ENCODE measurements at regions not wholly inside any gene's neighbourhood (a gene's known extent, or its start where the extent isn't known, plus 50 kb on each side); places are given as distances from the start of the nearest gene placed in this dataset.

DNA sequence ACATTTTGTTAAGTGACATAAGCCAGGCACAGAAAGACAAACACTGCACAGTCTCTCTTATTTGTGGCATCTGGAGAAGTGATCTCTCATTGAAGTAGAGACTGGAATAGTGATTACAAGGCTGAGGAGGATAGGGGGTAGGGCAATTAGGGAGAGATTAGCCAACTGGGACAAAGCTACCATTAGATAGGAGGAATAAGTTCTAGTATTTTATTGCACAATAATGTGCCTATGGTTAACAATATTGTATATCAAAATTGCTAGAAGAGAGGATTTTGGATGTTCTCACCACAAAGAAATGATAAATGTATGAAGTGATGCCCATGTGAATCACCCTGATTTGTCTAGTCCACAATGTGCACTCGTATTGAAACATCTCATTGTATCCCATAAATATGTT, 281.8 kb downstream of the MTRR start:
- no peak for DNase-seq

DNA sequence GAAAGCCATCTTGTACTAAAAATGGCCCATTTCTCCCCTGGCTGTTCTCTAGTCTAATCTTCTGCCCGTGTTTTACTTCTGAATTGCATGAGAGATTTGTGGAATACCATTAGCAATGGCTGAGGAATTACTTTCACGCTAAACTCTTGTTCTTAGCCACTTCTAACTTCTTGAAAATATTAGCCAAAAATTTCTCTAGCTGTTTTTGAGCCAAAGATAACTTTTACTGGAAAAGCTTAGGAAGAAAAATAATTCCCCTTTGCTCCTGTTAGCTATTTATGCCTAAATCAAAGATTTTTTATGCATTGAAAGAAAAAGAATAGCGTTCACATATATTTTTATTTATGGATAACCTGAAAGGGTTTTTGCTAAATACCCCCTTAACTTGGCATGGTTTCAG, 287.8 kb downstream of the MTRR start:
- no peak for DNase-seq

DNA sequence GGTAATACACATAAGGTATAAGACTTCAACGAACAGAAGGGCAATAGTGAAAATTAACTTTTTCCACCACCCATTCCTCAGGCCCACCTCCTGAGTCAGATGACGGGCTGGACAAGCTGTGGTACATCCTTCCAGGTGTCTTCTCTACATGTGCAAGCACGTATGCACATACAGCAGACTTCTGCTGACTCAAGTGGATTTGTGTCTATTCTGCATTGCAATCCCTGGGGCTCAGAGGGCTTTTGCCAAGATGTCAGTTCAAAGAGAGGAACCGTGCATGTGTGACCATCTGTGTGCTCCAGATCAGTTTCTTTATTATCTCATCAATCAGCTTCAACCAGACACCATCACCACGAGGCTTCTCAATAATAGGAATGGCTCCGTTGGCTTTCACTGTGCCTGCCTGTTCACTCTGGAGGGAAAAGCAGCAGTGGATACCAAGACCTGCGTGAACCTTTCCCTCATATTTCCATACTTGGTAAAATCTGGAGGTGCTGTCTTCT, 288.4 kb downstream of the MTRR start:
- no peak for DNase-seq

DNA sequence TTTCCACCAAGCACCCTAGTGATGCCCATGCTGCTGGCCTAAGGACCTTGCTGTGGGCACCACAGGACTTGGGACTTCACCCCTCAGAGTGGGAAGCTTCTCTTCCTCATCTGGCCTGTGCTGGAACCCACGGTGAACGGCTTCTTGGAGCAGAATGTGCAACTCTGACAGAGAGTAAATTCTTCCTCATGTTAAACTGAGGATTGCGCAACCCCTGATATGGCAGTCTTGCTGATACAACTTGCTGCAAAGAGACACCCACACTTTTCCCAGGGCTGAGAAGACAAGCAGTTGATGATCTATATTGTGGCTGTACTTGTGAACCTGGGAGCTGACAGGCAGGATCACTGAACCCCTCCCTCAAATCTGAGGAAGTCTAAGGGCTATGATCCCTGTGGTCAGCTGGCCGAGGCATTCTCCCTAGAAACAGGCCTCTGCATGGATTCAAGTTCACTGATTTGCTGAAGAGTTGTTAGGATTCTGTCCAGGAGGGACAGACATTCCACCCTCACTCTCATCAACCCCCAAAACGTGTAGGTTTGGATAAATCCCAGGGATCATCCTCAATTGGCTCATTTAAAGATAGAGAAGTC, 307.2 kb downstream of the MTRR start:
- no peak for DNase-seq

DNA sequence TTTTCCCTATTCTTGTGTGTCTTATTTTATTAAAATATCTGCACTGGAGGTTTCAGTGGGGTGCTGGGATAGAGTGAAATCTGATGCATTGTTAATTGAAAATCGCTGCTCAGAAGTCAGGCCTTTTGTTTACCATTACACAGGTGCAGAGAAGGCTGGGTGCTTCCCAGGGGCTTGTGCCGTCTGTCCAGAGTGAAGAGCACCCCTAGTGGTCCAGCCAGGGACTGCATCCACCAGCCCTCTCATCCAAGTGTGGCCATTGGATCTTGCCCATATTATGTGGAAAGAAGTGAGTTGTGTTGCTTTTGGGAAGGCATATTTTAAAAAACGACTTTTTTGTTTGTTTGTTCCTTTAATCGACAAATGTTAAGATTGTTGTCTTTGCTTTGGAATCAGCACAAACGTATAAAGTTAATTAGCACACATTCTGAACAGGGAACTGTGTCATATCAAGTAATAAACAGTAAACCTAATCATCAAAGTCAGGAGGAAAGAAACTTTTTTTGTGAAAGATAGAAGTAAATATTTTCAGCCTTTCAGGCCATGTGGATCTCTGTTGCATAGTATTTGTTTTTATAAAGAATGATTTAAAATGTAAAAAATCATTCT, 315.6 kb downstream of the MTRR start:
- DNase-seq: peak; percentile 21

DNA sequence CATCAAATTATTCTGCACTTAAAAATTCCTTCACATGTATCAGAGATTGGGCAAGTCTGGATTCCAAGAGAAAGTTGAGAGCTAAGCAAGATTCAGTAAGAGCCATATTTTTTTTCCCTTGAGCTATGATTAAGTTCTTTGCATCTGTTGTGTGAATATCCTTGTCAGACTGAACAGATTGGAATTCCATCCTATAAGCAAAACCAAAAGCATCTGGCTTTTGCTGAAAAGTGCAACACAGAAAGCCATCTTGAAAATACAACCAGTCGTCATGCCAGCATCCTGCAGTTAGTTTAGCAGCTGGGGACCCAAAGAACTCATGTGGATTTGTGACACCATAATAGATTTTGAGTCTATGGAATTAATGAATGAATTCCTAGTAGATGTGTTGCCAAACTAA, 316.9 kb downstream of the MTRR start:
- no peak for DNase-seq

DNA sequence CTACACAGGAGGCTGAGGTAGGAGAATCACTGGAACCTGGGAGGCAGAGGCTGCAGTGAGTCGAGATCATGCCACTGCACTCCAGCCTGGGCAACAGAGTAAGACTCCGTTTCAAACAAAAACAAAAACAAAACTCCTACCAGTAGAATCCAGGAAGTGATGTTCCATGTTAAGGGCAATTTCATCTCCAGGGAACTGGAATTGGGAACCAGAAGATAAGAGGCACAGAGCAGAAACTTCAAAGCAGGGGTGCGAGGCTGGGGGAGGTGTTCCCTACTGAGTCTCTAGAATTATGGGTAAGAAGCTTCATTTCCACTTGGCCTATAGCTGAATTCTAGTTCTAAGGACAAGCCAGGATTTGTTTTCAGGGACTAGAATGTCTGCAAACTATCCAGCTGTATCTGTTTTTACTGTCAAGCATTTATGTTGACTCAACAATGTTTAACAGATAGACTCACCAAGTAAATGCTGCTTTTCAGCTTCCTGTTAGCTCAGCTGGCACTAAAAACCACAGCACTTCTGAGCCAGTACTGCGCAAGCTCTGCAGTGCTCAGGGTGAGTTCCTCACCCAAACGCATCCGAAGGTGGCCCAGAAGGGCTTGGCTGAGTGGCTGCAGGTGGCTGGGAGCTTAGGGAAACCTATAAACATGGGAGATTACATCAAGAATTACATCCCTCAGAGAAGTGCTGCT, 320.1 kb downstream of the MTRR start:
- no peak for DNase-seq

DNA sequence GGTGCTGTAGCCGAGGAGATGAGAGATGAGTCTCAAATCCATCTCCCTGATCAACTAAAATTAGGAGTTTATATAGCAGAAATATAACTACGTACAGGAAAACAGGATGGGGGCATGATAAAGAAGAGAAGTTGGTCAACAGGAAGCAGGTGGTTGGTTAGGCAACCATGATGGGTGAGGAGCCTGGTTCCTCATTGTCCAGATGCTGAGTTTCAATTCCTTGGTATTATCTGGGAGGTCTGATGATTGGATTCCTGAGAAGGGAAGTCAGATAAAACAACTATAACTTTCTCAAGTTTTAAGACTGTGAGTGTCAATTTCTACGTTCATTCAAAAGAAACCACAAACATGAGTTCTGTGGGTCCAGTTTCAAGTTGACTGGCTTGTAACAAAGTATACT, 323.9 kb downstream of the MTRR start:
- DNase-seq: no peak

DNA sequence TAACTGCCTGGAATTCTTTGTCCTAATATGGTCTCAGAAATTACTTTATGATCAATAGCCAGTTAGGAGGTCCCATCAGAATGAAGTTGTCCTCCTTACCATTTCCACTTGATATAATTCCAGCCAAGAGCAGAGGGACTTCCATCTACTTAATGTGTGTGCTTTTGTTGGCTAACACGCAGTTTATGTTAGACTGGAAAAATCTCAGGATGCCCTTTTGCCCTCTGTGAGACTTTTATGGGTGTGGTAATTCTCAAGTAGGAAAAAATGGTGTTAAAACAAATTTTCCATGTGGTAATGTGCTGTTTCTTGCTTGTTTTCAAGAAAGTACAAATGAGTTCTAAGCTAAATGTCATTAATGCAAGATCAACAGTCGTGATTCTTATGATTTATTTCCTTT, 327.1 kb downstream of the MTRR start:
- DNase-seq: no peak

DNA sequence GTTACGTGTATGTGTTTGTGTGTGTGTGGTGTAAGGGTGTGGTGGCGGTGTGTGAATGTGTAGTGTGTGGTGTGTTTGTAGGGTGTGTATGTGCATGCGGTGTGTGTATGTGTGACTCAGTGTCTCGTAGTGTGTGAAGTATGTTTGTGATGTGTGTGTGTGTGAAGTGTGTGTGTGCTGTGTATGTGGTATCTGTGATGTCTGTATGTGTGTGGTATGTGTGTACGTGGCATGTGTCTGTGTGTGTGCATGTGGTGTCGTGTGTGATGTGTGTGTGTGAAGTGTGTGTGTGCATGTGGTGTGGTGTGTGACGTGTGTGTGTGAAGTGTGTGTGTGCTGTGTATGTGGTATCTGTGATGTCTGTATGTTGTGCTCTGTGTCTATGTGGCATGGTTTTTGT, 339.4 kb downstream of the MTRR start:
- DNase-seq: no peak

DNA sequence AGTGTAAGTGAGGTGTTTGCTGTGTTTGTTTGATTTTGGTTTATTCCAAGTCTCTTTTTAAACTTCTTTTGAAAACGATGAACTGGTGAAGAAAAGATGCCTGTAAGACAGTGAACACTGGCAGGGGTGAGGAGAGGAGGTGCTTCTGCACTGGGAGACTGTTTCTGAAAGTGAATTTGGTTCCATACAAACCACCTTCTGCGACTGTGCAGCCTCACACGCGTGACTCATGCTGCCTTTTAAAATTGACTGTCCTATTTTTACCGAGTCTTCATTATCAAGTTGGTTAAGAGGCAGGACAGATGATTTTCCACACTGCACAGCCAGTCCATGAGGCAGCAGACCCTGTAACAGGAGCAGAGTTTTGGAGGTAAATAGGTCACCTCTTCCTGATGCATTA, 340.6 kb downstream of the MTRR start:
- no peak for DNase-seq

DNA sequence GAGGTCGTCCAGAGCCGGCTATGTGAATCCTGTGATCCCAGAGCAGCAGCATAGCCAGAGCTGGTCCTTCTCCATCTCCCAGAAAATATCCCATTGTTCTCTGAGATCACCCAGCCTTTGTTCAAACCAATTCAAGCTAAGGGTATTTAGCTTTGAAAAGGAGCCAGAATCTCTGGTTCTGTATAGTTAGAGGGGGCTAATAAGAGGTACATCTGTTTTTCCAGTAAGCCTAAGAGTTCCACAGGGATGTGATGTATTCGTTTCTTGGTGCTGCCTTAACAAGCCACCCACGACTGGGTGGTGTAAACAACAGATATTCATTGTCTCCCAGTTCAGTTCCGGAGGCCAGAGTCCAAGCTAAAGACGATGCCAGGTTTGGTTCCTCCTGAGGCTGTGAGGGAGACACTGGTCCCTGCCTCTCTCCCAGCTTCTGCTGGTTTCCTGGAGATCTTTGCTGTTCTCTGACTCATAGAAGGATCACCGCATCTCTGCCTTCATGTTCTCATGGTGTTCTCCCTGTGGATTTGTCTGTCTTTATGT, 344.8 kb downstream of the MTRR start:
- no peak for DNase-seq

DNA sequence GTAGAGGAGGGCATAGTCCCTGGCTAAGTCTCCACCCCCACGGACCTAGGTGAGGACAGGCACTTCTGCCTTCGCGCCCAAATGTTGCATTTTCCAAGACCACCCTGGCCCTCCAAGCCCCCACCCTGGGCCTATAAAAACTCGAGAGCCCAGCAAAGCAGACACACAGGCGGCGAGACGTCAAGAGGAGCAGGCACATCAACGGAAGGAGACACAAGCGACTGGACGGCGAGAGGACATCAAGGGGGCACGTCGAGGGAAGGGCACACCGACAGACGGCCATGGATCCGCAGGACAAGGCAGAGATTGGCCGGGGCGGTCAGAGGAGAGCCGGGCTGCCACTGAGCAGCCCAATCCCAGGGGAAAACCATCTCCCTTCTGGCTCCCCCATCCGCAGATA, 348.0 kb downstream of the MTRR start:
- DNase-seq: no peak

DNA sequence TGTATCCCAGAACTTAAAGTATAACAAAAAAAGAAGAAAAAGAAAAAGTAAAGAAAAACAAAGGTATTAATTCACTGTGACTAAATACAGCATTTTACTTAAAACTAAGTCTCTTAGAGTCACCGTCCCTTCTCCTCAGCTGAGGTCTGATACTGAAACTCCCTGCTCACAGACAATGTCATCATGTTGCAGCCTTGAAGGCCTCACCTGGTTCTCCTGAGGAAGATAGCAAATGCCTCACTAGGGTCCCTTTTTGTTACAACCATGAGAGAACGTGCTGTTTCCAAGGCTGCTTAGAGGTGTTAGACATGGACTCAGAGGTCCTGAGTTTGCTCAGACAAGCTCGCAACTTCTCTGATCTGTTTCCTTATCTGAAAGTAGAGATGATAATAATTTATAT, 357.2 kb downstream of the MTRR start:
- DNase-seq: no peak

DNA sequence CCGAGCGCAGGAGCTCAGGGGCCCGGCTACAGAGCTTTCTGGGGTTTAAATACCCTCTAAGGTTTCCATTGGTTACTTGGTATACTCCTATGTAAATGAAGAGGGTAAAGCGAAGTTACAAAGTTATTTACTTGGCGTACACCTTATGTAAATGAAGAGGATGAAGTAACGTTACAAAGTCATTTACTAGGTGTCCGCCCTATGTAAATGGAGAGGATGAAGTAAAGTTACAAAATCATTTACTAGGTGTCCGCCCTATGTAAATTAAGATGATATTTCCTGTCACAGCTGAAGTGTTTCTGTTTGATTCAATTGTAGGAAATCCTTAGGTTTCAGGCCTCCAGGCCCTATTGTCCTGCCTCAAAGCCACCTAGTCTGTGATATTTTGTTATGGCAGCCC, 358.2 kb downstream of the MTRR start:
- DNase-seq: no peak

DNA sequence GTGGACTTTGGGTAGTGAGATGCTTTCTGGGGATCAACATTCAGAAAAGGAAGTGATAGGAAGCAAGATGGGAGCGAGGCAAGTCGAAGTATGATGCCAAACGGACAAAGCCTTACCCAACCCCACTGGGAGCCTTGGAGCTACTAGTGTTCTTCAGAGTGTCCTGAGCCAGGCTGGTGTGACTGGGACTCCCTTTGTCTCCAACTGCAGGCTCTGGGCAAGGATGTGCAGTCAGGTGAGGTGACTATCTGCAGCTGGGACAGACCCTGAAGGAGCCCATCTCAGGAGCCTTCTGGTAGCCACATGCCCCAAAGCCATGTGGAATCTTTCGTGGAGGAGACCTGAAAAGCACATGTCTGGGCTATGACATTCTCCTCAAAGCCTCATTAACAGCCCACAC, 360.6 kb downstream of the MTRR start:
- no peak for DNase-seq

DNA sequence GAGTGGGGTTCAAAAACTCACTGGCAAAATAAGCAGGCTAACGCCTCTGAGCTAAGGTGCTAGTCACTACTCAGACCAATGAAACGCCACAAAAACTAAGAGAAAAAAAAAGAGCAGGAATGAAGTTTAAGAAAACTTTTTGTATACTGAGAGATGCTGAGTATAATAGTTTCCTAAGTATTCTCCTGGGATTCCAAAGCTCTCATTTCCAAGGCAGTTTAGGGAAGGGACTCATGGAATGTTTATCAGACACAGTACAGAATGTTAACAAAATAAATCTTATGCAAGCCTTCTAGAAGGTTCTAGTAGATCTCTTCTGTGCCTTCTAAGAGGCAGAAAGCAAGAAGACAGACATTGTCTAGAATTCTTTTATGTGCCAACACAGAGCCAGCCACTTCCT, 361.9 kb downstream of the MTRR start:
- no peak for DNase-seq

DNA sequence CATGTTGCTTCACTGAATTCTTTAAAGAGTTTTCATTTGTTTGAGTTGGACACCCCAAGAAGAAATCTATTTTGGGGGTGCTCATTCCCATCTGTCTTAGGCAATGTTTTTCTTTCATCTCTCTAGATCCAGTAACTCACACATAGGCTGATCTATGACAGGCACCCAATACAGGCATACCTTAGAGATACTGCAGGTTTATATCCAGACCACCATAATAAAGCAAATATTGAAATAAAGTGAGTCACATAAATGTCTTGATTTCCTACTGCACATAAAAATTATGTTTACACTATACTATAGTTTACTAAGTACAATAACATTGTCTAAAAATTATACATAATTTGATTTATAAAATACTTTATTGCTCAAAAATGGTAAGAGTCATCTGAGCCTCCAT, 364.5 kb downstream of the MTRR start:
- DNase-seq: no peak

DNA sequence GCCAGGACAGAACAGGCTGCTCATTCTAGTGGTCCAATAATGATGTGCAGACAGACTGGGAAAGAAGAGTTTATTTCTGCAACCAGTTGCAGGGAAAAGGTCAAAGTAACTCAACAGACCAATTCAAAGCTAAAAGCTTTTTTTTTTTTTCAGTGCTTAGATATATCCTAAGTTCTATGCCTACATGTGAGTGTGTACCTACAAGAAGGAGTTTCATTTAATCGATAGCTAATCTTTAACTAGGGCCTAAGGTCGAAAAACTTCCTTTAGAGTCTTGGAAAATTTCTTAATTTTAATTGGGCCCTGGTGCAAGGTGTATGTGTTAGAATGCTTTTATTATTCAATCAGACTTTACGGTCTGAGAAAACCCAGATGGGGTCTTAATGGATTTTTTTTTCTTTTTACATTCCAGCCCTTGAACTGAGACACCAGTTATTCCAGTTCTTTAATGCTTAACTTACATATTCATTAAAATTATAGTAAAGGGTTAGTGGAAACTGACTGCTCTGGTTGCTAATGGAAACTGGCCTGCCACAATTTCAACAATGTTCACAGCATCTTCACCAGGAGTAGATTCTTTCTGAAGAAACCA, 365.3 kb downstream of the MTRR start:
- no peak for DNase-seq

DNA sequence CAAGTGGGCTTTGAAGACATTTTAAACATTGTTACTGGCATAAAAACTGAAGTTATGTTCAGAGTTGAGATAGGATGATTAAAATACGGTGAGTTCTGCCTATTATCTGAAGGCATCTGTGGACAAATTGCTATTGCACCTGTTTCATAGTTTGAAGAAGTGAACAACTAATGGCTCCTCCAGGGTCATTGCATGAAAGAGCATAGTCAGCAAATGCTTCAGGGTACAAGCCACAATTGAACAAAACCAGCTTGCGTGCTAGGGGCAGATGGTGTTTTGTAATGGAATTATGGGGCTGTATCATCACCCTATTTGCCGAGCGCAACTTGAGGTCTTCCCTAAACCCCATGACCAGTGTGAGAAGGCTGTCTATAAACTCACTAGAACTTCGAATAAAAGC, 369.1 kb downstream of the MTRR start:
- no peak for DNase-seq

DNA sequence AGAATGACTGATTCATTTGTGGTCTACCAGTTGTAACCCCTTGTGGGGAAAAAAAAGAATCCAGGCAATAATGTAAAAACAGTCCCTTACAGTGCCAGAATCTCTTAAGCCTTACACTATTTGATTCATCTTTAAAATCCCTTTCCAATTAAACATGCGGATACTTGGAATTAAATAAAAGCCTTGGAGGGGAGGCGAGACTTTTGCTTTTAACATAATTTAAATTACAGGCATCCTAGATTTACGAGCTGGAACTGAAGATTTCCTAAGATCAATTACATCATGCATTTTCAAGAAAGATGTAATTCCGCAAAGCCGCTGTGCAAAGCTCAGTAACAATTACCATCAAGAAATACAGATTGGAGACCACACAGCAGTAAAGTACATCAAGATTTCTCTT, 370.2 kb downstream of the MTRR start:
- DNase-seq: no peak

DNA sequence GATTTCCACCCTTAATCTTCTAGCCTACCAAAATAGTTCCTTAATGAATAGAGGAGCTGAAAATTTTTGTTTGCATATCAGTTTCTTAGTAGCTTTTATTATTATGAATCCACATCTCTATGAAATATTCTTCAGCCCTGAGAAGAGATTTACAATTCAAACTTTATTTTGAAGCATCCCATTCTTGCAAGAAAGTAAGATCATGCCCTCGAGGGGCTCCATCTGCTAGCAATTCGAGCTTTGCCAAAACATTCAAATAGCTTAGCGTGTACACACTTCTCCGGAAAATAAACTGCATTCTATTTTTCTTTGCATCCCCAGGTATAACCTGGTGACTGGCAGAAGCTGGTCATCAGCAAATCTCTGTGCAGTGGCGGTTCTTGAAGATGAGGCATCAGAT, 370.7 kb downstream of the MTRR start:
- DNase-seq: no peak

DNA sequence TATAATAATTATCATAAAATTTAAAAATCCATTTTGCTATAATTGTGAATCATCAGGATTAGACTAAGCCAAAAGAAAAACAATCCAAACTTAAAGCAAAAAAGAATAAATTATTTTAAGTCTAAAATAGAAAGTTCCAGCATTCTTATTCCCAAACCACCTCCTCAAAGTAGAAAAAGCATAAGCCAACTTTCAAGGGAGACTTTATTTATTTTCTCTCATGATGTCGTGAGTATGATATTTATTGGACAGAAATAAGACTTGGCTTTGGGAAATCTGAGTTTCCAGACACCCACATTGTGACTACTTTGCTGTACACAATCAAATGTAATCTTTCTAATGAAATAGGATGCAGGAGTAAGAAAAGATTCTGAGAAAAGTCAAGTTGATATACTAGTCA, 372.1 kb downstream of the MTRR start:
- no peak for DNase-seq

DNA sequence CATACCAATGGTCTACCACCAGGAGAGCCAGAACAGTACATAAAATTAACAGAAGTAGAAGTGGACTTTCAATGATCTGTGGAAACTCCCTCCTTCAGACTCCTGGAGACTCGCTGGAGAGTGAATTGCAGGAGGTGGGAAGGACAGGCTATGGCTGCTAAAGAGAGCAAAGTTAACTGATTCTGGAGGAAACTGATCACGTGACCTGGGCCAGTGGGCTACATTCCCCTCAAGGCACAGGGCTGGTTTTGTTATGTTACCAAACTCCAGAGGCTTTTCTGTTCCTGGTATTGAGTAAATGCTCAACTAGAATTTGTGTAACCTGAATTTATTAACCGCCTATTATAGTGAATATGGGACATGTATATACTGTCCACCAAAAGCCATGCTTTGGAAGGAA, 372.6 kb downstream of the MTRR start:
- DNase-seq: no peak

Measured in CD4-positive, alpha-beta T cell treated with Interleukin-6 for 4 hours (primary cell).